ENCODE measurements at regions not wholly inside any gene's neighbourhood (a gene's known extent, or its start where the extent isn't known, plus 50 kb on each side); places are given as distances from the start of the nearest gene placed in this dataset.

DNA sequence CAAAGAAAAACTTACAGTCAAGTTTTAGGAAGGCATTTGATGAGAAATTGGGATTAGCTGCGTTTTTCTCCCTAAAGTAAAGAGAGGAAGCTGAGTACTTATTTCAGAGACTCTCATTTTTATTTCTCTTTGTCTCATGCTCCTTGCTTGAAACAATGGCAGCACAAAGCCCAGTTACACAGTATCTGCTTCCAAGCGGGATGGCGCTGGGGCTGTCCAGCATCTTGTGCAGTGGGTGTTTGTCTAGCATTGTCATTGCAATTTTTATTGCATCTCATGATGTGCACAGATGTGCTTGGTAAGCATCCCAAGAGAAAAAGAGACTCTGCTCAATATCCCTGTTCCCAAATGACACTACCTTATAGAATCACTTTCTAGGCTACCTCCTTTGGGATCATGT, 102.8 kb upstream of the ZNF521 start:
- TF ChIP-seq POLR2A (IDR thresholded peaks at IDR 0.05), result no peak
- TF ChIP-seq, protein P1, sequence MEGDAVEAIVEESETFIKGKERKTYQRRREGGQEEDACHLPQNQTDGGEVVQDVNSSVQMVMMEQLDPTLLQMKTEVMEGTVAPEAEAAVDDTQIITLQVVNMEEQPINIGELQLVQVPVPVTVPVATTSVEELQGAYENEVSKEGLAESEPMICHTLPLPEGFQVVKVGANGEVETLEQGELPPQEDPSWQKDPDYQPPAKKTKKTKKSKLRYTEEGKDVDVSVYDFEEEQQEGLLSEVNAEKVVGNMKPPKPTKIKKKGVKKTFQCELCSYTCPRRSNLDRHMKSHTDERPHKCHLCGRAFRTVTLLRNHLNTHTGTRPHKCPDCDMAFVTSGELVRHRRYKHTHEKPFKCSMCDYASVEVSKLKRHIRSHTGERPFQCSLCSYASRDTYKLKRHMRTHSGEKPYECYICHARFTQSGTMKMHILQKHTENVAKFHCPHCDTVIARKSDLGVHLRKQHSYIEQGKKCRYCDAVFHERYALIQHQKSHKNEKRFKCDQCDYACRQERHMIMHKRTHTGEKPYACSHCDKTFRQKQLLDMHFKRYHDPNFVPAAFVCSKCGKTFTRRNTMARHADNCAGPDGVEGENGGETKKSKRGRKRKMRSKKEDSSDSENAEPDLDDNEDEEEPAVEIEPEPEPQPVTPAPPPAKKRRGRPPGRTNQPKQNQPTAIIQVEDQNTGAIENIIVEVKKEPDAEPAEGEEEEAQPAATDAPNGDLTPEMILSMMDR (IDR thresholded peaks at IDR 0.05), result no peak
- no peak for TF ChIP-seq POLR2AphosphoS5 (IDR thresholded peaks at IDR 0.05)
